ENCODE measurements at regions not wholly inside any gene's neighbourhood (a gene's known extent, or its start where the extent isn't known, plus 50 kb on each side); places are given as distances from the start of the nearest gene placed in this dataset.
"Not testable (repeated sequence)": the region's sequence is repeated elsewhere in the genome, so short reads cannot be mapped to it uniquely, and the experiment has no call there.

DNA sequence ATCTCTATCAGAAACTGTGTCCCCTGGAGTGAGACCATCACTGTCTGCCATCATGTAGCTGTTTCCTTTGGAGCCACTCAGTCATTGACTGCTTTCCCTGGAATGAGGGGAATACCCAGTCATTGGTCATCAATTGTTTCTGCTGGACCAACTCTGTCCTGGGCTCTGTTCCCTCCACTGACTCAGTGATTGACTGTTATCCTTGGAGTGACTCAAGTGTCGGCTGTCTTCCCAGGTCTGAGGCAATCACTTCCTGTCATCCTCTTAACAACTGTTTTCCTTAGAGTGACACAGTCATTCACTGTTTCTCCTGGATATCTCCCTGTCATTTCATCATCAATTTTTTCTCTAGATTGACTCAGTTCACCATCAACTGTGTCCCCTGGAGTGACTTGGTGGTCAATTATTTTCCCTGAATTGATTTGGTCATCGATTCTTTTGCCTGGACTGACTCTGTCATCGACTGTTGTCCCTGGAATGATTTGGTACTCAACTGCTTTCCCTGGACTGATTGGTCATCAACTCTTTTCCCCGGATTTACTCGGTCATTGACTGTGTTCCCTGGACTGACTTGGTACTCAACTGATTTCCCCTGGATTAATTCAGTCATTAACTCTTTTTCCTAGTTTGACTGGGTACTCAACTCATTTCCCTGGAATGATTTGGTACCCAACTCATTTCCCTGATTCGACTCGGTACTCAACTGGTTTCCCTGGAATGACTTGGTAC is 327.9 kb upstream of the VCX start:
- no peak for DNase-seq

DNA sequence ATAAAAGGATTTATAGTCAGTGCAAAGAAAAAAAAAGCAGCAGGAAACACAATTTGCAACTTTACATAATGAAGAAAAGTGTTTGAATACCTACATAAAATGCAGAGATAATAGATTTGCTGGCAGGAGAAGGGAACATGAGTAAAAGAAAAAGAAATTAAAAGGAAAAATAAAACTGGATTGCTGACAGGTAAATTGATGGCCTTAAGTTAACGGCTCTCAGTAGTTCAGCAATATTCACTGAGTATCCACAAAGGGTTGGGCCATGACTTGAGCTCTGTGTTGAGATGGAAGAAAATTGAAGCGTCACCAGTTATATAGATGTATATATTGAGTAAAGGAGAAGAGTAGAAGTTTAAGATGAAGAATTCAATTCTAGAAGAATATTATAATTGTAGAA is 330.1 kb upstream of the VCX start:
- DNase-seq, result no peak

GRCh38 chrX:7503251-7503650 is 339.7 kb upstream of the VCX start:
- no peak for DNase-seq

DNA sequence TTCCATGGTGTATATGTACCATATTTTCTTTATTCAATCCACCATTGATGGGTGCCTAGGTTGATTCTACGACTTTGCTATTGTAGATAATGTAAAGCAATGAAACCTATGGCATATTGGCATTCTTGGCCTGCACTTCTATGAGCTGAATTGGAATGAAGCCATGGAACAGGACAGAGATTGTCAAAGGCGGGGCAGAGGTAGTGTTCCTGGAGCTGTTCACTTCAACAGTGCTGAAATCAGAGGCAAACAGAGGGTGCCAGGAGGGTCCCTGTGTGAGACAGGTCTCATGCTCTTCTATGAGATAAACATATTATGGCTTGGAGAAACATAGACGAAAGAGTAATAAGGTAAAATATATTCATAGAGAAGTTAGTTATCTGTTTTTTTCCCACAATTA is 342.6 kb upstream of the VCX start:
- no peak for DNase-seq

DNA sequence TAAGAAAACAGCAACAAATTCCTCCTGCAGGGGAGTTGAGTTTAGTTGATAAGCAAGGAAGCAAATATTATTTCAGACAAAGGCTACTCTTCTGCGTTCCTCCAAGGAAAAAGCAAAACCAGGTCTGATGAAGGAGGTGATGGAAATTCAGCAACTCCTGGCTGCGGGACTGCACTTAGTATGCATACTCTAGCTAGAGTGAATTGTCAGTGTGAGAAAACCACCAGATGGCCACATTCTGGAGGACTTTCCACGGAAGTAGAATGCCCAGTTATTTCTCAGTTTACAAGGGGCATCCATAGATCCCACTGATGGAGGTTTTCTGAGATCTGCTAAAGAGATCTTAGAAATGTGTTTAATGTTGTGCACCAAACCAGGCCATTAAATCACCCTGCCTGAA is 338.6 kb upstream of the PUDP start:
- DNase-seq, result no peak

- DNase-seq, result no peak
These were observed 337.1 kb upstream of the PUDP start for GRCh38 chrX:7485061-7485460.

DNA sequence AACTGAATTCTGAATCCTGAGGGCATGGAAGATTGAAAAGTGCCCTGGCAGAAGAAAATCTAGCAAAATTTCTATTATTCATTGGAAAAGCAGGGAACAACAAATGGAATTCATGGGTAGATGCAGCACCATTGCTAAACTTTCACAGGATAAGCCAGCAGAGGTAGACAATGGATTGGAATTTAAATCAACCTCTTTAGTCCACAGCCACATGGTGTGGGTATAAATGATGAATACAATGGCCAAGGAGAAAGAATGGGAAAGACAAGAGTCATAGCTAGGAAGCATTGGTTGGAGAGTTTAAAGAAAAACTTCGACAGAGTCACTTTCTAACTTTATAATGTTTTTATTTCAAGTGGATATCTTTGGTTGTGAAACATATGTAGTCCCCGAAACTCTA is 332.8 kb upstream of the PUDP start:
- DNase-seq, result no peak

- no peak for DNase-seq
These were observed 314.2 kb upstream of the PUDP start for GRCh38 chrX:7462110-7462509.

- DNase-seq, result not testable (repeated sequence)
These were observed 313.1 kb upstream of the PUDP start for GRCh38 chrX:7461051-7461450.

DNA sequence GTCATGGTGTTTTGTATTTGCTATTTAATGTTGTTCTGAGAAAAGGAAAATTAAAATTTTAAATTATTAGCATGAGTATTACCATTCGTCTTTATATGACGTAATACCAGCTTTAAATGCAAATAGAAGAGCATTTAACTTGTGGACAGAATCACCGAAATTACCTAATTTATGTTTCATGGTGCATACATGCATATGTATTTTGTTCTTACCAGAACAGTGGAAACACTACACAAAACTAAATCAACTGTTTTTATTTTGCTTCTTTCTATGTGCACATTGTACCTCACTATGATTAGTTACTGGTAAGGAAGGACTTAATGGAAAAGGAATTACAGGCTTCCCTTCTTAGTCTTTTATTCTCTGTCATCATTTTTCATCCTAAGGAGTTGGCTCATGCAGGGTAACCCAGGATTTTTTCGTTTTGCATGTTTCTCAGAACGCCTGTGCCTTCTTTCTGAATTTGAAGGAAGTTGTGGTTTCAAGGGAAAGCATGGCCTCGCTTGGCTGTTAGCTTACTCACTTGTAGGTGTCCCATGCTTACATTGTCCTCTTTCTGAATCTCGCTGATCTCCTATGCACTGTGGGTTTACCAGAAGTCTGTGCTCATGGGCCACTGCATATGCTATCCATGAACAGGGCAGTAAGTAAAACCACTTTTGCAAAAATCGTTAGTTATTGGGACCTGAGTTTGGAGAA is 300.0 kb upstream of the PUDP start:
- DNase-seq, result no peak

DNA sequence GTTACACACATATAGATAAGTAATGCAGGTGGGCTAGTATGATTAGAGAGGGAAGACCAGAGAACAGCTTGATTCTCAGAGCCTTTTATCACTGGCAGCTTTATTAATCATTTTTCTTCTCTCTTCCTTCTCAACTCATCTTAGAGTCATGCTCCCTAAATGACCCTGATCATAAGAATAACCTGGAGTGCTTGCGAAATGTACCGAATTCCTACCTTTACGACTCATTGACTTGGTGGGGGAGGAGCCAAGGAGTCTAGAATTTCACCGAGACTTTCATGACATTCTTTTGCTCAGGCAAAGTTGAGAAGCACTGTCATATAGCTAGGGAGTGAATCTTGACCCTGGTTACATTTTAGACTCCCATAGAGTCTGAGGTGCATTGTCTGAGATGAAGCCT is 298.9 kb upstream of the PUDP start:
- no peak for DNase-seq

DNA sequence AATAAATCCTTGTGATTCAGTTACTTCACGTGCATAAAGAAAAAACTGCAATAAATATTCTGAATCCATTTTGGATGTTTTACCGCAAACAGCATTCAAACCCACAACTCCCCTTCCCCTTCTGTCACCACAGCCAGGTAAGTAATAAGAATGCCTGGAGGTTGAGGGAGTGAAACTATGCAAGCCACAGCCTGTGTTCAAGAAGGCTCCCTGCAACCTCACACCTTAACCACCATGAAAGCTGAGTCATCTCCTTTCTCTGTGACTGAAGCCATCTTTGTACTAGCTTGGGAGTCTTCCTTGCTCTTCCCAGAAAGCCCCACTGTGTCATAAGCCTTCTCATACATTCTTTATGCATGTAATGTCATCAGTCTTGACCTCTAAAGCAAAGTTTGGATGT is 297.0 kb upstream of the PUDP start:
- no peak for DNase-seq

DNA sequence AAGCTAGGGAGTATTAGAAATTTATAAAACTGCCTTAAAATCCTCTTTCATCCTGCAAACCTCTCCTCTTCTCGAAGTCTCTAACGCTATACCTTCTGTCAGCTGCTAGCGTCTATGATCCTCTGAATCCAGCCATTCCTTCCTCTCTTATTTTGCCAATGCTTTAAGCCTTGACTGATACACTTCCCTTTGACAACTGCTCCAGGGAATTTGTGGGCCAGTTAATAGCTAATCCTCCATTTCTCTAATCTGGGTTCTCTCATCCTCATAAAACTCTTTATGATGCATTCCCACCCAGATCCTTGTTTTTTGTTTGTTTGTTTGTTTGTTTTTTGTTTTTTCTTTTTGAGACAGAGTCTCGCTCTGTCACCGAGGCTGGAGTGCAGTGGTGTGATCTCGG is 293.6 kb upstream of the PUDP start:
- no peak for DNase-seq

GRCh38 chrX:7435822-7436221 is 287.9 kb upstream of the PUDP start:
- DNase-seq, result no peak

DNA sequence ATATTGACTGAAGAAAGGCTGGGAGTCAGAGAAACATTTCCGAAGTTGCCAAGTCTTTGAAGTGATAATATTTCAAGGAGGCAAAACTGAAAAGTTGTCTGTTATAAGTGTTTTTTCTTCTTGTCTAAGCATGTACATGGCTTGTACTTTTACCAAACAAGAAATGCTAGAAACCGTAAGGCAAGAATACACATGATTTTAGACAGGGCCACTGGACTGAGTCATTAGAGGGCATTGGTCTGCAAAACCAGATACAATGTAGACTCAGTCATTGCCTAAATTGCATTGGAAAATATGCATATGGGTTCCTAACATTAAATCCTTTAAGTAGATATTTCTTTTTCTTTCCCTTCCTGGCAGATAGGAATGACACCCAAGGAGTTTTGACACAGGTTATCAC is 284.9 kb upstream of the PUDP start:
- DNase-seq, result no peak

DNA sequence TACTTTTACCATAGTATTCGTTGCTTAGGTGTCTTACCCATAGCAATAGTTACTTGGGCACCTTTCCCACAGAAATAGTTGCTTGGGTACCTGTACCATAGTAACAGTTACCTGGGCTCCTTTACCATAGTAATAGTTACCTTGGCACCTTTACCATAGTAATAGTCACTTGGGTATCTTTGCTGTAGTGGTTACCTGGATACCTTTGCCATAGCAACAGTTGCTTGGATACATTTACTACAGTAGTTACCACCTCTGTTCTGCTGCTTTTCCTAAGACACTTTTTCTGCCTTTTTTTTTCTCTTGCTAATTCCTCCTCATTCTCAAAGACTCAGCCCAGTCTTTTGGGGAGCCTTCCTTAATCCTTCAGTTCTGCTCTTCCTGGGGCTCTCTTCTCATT is 272.8 kb upstream of the PUDP start:
- no peak for DNase-seq

DNA sequence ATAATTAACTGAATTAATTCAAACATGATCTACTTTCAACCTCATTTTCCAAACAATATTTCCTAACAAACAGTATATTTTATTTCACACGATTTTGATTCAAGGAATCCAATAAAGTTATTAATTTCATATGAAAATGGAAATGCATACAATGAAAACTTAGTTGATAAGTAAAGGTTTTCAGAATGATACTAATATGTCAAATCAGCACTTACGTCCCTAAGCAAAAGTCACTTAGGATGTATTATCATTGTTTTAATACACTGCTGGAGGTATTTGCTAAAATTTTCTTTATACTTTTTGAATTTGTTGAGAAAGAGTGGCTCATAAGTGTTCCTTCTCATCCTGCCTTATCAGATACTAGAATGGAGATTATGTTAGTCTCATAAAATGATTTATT is 266.8 kb upstream of the PUDP start:
- DNase-seq, result no peak

- no peak for DNase-seq
These were observed 264.9 kb upstream of the PUDP start for GRCh38 chrX:7412840-7413239.

DNA sequence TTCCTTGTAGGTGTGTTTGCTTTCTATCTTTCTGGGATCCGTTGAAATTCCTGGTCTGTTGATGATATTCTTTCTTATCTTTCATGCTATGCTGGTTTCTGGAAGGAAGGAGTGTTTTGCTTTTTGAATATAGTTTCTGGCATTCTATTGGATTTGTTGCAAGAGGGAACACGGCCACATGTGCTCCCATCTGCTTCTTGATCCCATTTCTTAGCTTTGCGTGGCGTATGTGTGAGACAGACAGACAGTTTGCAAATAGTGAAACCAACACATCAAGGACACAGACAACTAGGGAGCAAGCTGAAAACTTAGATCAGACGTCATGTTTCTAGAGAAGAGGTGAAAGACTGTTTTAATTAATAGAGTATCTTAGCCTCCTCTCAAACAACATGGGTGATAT is 261.9 kb upstream of the PUDP start:
- DNase-seq, result no peak

DNA sequence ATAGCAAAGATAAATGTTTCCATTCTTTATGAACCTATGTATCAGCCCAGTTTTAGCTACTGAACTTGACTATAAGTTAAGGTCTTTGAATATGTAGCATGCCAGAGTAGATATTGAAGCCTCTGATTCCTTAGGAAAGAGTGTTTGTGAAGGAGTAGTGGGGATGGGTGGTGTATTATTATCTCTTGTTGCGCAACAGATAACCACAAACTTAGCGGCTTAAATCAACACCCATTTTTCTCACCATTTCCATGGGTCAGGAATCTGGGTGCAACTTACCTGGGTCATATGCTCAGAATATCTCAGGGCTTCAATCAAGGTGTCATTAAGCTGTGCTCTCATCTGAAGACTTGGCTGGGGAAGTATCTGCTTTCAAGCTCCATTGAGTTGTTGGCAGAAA is 251.4 kb upstream of the PUDP start:
- no peak for DNase-seq

DNA sequence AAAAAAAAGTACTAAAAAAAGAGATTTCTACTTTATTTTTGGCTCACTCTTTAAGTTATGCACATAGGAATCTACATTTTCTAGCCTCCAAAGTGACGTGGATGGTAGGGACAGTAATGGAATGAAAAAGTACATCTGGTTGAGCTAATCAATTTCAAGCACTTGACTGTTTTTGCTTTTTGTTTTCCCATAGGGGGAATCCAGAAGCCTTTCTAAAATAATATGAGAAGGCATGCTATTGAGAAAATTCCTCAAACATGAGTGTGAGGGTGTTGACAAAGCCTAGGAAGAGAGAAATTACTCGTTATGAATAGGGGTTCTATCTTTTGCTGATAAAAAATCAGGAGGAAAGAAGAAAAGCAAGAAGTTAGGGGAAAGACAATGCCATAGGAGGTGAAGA is 242.5 kb upstream of the PUDP start:
- no peak for DNase-seq

- DNase-seq, result no peak
These were observed 241.6 kb upstream of the PUDP start for GRCh38 chrX:7389576-7389975.

GRCh38 chrX:7385131-7385530 is 237.2 kb upstream of the PUDP start:
- no peak for DNase-seq

- DNase-seq, result peak; percentile 0
These were observed 230.5 kb upstream of the PUDP start for GRCh38 chrX:7378406-7378805.

Measured in GDM1 (cell line).